ENCODE measurements at regions not wholly inside any gene's neighbourhood (a gene's known extent, or its start where the extent isn't known, plus 50 kb on each side); places are given as distances from the start of the nearest gene placed in this dataset.

DNA sequence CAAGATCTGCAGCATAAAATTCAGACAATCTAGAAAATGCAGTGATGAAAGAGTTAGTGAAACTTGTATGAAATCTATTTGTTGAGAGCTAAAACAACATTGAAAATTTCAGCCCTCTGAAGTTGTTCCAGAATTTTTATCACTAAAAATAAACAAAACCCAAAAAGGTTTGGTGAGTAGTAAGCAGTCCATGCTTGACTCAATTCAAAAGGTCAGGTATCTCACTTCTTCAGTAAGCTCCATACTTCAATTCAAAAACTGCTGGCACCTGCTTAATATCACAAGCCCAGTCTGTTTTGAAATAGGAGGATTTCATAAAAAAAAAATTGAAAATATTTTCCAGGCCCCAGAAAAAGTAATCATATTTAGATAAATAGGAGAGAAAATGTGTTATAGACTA lies 894.4 kb downstream of the SLITRK5 start:
- intact Hi-C loops (cut with micrococcal nuclease) = no loop called here

DNA sequence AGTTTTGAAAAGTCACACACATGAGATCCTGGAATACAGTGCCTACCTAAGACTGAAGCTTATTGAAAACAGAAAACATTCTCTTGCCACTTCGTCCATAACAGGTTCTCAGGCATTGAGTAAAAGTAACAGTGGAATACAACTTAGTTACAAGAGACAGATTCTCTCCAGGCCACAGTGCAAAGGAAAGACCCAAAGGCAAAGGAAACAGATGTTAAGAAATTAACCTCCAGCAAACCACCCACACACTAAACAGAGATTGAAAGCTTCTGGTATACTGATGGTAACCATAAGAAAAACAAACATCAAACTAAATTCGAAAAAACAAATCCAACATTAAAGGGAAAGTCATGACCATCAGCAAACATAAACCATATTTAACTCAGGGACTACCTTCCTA lies 914.7 kb downstream of the SLITRK5 start:
- intact Hi-C loops (cut with micrococcal nuclease) = no loop called here

DNA sequence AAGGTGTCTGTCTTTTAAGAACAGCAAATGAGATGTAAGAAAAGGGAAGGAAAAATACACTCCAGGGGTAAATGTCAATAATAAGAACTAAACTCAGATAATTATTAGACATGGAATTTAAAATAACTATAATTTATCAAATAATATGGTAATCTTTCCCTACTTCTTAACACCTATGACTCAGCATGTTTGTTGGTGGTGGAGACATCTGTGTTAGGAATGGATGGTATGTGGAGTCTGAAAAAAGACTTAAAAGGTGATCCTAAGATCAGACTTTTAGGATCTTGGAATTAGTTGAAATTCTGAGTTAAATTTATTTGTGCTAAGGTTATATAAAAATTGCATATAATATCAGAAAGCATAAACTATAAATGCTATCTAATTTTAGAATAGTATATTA lies 915.1 kb downstream of the SLITRK5 start:
- intact Hi-C loops (cut with micrococcal nuclease) = no loop called here

DNA sequence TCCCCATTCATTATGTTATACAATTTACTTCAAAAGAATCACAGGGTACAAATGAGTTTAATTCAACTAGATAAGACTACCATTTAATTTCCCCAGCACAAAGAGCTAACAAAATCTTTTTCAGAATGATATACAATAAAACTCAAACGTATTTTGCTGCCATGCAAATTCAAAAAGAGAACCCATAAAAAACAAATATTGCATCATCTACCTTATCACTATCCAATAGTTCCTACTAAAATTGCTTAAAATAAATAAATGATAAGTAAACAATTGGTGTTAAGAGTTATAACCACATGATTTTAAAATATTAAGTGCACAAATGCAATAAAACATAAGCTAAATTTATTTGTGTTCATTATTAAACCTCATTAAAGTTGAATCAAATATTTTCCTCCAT lies 919.4 kb downstream of the SLITRK5 start:
- intact Hi-C loops (cut with micrococcal nuclease) = no loop called here

DNA sequence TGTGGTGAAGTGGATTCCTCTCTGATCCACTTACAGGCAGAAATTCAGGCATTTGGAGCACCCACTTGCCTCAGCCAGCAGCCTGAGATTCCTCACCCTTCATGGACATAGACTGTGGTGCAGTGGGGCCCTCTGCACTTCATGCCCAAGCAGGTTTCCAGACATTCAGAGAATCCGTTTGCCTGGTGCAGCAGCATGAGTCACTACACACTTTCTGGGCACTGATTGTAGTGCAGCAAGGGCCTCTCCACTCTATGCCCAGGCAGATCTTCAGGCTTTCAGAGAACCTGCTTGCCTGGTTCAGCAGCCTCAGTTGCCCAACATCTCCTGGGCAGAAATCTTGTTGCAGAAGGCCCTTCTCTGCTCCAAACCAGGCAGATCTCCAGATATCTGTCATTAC lies 920.9 kb downstream of the SLITRK5 start:
- intact Hi-C loops (cut with micrococcal nuclease) = no loop called here

DNA sequence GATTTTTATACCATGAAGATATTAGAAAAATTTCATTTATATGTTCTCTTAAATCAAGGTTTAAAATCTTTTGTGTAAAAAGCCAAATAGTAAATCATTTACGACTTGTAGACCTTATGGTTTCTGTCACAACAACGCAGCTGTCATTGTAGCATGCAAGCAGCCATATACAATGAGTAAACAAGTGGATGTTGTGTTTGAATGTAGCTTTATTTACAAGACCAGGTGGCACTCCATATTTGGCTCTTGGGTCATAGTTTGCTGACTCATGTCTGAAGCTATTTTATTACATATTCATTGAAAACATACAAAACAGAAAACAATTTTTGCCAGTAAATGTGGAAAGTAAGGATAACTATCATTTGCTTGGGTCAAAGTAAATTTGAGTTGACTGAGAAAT lies 930.8 kb downstream of the SLITRK5 start:
- intact Hi-C loops (cut with micrococcal nuclease) = no loop called here

DNA sequence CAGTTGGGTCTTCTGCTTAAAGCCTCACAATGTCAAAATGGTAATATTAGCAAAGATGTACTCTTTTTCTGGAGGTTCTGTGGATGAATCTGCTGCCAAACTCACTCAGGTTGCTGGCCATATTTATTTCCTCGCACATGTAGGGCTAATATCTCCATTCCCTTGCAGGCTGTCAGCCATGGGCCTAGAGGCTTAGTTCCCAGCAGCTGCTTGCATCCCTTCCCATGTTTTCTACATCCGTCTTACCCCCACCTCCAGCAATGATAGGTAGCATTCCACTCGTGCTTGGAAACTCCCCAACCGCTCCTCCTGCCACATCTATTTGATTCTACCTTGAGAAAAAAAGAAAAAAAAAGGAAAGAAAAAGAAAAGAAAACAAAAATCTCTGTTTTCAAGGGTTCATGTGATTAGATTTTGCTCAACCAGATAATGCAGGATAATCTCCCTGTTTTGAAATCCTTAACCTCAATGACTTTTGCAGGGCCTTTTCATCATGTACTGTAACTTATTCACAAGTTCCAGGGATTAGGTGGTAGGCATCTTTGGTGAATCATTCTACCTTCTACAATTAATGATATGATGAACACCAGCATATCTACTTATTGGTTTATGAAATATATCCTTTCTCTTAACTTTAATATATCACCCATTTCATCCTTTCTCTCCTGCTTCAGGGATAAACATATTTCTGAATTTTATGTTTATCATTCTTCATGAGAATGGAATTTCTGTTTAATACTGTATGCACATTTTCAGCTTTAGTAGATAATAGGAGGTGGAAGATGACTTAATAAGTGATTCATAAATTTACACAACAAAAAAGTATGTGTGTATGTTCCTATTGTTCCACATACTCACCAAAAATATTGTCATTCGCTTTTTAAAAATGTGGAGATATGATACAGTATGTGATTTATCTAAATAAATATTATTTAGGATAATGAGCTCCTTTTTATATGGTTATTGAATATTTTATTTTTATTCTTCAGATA lies 931.9 kb downstream of the SLITRK5 start:
- intact Hi-C loops (cut with micrococcal nuclease) = no loop called here

DNA sequence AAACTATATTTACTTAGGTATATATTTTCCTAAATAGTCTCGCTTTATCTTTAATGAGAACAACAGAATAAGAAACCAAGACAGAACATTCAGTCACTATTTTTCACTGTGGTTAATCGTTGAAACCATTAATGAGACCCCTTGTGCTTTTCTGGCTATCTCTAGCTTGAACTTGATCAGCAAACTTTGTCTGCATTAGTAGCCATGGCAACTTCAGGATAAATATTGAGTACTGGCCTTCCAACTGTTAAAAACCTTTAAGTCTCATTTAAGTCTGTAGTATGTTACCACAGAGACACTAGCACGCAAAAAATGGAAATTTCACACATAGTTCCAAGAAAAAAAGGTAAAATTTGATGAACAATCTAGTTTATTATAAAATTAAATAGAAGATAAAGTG lies 946.0 kb downstream of the SLITRK5 start:
- intact Hi-C loops (cut with micrococcal nuclease) = no loop called here

DNA sequence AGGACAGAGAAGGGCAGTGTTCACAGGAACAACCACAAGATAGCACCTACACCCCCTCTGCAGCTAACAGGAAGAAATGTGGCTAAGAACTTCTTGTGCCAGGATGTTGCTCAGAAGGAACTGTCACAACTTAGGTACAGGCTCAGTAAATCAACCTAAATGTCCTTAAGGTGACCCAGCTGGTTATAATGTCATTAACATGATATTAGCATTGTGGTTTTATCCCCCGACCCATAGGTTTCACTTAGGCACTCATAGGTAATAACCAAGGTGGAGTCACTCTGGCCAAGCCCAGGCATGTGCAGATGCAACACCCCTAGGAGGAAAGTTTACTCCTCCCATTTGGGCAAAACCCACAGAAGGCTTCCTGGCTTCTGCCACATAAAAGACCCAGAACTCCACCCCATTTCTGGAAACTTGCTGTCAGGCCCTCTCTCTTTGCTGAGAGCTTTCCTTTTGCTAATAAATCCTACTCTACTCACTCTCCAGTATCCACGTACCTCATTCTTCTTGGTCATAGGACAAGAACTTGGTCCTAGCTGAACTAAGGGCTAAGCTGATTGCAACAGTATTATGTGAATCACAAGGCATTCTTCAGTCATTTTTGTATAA lies 951.3 kb downstream of the SLITRK5 start:
- intact Hi-C loops (cut with micrococcal nuclease) = no loop called here

DNA sequence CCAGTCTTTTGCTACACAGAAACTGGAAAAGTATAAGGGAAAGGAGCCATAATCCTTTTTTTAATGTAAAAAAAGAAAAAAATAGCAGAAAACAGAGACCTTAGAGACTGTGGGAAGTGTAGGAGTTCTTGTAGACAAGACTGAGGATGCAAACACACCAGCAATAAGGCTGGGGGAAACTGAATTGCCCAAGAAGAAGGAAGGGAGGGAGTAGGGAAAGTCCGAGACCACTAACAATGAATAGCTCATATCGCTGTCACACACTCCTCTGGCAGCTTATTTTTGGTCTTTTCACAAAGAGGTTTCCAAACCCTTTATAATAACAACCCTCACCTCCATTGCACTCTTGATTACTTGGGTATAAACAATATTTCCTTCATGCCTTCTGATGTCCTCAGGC lies 952.0 kb downstream of the SLITRK5 start:
- intact Hi-C loops (cut with micrococcal nuclease) = no loop called here

DNA sequence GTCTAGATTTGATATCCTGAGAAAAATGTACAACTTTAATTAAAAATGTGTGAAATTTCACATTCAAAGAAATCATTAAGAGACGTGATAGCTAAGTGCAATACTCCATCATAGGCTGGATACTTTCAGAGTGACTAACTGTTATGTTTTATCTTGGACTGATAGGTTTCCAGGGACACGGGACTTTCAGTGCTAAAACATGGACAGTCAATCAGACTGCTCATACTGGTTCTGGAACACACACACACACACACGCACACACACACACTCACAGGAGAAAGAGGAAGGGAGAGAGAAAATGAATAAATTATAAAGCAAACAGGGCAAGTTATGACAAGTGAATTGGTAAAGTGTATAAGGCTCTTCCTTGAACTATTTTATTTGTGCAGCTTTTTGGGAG lies 955.9 kb downstream of the SLITRK5 start:
- intact Hi-C loops (cut with micrococcal nuclease) = no loop called here

DNA sequence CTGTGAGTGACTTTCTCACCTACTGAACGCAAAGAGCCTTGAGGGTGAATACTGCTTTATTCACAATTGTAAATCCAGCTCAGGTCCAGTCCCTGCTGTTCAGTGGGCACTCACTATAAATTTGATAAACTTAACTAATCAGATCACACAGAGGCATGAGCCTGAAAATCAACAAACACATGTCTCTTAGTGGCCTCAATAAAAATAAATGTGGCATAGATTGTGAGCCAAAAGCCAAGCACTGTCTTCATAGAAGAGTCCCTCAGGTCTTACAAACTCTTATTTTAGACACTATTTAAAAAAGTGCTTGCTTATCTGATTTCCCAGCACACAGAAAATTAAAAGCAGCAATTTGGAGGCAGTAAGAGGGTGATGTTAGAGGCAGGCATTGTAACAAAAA lies 957.7 kb downstream of the SLITRK5 start:
- intact Hi-C loops (cut with micrococcal nuclease) = no loop called here

DNA sequence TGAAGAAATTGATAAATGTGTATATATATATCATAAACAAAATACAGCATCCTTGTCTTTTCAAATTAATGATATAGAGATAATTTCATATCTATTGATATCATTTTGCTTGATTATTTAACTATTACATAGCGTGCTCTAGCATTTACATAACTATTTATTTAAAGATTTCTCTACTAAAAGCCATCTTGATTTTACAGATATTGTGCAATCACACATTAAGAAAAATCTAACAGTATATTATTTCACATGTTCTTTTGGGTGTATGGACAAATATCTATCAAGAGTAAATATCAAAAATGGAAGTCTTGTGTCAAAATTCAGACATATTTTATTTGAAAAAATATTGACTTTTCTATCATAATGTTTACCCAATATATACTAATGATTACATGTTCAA lies 966.8 kb downstream of the SLITRK5 start:
- intact Hi-C loops (cut with micrococcal nuclease) = no loop called here

DNA sequence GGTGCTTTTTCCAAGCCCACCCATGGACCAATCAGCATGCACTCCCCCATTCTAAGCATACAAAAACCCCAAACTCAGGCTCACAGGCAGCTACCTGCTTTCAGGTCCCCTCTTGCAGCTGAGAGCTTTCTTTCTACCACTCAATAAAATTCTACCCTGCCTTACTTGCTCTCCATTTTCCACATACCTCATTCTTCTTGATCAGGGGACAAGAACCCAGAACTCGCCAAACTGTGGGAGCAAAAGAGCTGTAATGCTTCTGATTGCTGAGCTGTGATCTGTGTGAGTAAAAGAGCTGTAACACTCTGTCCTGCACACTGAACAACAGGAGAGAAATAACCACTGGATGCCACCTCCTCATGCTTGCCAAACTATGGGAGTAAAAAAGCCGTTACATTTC lies 972.1 kb downstream of the SLITRK5 start:
- intact Hi-C loops (cut with micrococcal nuclease) = no loop called here

DNA sequence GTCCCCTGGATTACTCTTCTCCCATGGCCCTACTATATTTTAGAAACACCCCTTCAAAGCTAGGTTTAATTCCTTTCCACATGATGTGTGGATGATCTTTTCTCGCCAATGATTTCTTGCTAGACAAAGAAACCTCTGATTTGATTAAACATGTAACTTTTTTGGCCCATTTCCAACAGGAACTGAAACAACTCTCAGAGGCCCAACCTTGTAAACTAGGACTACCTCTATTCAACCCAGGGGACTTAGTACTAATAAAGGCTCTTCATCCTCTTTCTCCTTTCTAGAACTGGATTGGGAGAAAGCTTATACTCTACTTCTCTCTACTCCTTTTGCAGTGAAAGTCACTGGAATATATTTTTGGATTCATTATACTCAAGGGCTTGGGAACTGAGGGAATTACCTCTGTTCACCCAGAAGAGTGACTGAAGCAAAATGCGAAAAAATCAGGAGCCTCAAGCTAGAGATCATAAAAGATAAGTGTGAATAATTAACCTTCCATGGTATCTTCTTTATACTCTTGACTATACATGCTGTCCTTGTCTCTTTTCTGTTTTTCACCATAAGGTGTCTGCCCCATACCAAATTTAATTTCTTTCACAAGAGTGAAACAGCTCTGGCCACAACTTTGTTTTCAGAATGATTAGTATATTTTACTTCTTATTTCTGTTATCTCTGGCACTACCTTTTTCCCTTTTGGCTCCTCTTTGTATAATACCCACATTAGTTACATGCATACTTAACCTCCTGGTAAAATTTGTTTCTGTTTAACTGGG lies 977.6 kb downstream of the SLITRK5 start:
- intact Hi-C loops (cut with micrococcal nuclease) = no loop called here

DNA sequence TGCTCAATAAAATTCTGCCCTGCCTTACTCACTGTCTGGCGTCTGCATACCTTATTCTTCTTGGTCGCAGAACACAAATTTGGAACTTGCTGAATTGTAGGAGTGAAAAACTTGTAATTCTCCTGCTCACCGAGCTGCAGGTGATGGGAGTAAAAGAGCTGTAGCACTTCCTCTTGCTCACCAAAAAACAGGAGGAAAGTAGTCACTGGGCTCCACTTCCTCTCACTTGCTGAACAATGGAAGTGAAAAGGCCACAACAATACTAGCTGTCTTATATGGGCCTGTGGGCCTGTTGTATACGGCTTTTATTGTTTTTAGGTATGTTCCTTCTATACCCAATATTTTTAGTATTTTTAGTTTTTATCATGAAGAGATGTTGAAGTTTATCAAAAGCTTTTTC lies 978.7 kb downstream of the SLITRK5 start:
- intact Hi-C loops (cut with micrococcal nuclease) = no loop called here

DNA sequence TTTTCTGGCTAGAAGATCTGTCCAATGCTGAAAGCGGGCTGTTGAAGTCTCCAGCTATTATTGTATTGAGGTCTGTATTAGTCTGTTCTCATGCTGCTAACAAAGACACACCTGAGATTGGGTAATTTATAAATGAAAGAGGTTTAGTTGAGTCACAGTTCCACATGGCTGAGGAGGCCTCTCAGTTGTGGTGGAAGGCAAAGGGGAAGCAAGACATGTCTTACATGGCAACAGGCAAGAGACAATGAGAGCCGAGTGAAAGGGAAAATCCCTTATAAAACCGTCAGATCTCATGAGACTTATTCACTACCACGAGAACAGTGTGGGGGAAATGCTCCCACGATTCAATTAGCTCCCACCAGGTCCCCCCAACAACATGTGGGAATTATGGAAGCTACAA lies 980.4 kb downstream of the SLITRK5 start:
- intact Hi-C loops (cut with micrococcal nuclease) = no loop called here

DNA sequence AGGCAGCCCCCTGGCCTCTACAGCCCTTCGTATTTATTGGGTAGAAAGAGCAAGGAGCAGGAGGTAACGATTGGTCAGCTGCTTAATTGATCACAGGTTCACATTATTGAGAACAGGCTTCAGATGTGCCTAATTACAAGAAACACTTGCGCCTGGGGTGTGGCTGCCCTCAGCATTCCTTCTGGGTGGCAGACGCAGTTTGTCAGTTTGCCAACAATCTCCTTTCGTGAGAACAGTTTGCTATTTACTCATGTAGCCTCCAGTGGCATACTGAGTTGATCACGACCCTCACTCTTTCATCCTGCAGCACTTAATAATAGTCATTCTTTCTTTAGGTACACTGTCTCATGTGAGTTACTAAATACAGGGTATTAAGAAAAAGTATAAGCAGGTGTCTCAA lies 985.6 kb downstream of the SLITRK5 start:
- intact Hi-C loops (cut with micrococcal nuclease) = no loop called here

DNA sequence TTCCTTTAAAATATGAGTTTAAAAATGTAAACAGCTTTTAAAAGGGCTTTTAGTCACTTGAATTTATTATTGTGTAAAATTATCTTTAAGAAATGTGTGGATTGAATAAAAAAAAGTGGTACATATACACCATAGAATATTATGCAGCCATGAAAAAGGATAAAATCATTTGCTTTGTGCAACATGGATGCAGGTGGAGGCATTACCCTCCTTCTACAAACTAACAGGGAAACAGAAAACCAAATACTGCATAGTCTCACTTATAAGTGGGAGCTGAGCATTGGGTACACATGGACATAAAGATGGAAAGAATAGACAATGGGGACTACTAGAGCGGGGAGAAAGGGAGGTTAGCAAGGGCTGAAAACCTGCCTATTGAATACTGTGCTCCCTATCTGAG lies 999.3 kb downstream of the SLITRK5 start:
- intact Hi-C loops (cut with micrococcal nuclease) = no loop called here

DNA sequence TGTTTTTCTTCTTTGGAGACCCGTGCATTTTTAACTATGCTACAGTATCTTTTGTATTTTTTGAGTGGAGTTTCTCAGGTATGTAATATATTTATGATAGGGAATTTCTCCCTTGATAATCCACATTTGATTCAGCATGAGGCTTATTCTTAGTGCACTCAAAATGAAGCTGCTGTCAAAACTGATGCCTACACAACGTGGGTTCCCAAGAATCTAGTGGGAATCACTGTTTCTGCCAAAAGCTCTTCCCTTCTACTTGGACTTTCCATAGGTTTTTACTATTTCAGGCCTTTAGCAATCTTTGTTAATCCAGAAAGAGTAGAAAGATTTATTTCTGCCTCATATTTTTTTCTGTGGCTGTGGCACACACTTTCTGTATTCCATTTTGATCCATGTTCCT lies 1003.7 kb downstream of the SLITRK5 start:
- intact Hi-C loops (cut with micrococcal nuclease) = no loop called here

DNA sequence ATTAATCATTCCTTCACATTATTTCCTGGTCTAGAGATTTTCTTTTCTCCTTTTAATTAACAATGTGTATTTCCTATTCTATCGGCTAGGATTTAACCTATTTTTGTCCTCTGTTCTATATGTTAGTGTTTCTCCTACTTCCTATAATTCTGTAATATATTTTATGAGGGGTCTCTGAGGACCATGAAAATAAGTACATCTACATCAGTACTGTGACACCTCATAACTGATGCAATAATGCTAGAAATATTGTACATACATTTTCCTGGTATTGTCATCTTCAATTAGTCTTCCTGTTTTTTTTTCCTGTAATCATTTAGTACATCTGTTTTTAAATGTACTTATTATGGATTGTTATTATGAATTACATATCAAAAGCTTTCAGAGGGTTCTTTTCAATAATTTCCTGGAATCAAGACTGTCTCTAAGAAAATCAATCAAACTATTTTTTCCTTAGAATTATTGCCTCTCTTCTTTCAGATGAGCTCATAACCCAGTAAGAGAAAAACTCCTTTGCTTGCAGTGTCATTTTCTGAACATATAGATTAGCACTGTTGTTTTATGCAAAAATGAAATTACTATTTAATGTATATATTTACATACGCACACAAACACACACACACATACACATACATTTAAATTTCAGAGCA lies 1004.3 kb downstream of the SLITRK5 start:
- intact Hi-C loops (cut with micrococcal nuclease) = no loop called here

DNA sequence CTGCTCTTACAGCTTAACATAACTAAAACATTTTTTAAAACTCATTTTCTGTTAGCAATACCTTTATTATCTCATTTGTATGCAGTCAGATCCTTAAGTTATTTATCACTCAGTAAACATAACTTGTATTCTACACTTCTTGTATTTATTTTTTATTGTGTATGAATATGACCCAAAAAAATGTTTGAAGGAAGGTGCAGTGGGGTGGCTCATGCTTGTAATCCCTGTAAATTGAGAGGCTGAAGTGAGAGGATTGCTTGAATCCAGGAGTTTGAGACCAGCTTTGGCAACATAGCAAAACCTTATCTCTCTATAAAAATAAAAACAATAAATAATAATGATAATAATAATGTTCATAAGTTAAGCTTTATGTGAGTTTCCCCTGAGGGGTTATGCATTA lies 1004.8 kb downstream of the SLITRK5 start:
- intact Hi-C loops (cut with micrococcal nuclease) = no loop called here
